Kidney (tissue), 13 donors: ENCODE measurements at regions not wholly inside any gene's neighbourhood (a gene's known extent, or its start where the extent isn't known, plus 50 kb on each side); places are given as distances from the start of the nearest gene placed in this dataset.

Experiments used
- DNase-seq, 5 donors: peaks; one replicate each; pipeline ENCODE4 v3.0.0-alpha.2; 2013 to 2020
- FAIRE-seq: peaks from 2 replicates; lab custom pipeline; 2012; peaks lifted over from hg19 to GRCh38; lab: Jason Lieb, UNC
- H3K27ac ChIP-seq, 2 donors: one replicate each; pipeline ENCODE4 v1.7.0; 2013; ENCODE audit warnings: low read depth in 2 of 2, low read length in 2 of 2, inconsistent platforms in 1 of 2
- H3K27me3 ChIP-seq: one replicate; pipeline ENCODE4 v1.7.1; 2013; ENCODE audit warnings: low read length, inconsistent platforms; ENCODE audit not compliant: control insufficient read depth, insufficient read depth
- H3K36me3 ChIP-seq, 3 donors: one replicate each; pipeline versions ENCODE4 v1.7.0 to v1.7.1; 2013; ENCODE audit warnings: low read length in 3 of 3, control low read depth in 1 of 3, inconsistent platforms in 1 of 3; ENCODE audit not compliant: insufficient read depth in 3 of 3, control insufficient read depth in 2 of 3
- H3K4me1 ChIP-seq, 3 donors: one replicate each; pipeline versions ENCODE4 v1.7.0 to v1.7.1; 2013; ENCODE audit warnings: low read length in 3 of 3, inconsistent platforms in 1 of 3, low read depth in 1 of 3; ENCODE audit not compliant: control insufficient read depth in 2 of 3, insufficient read depth in 2 of 3
- H3K4me3 ChIP-seq, 3 donors: one replicate each; pipeline versions ENCODE4 v1.7.0 to v1.8.1; 2013; ENCODE audit warnings: low read length in 3 of 3, control low read depth in 1 of 3, inconsistent platforms in 1 of 3
- H3K9ac ChIP-seq, 3 donors: one replicate each; pipeline versions ENCODE4 v1.7.0 to v1.7.1; 2013; ENCODE audit warnings: low read length in 3 of 3, control low read depth in 1 of 3, inconsistent platforms in 1 of 3
- H3K9me3 ChIP-seq, 3 donors: one replicate each; pipeline versions ENCODE4 v1.7.0 to v1.7.1; 2013; ENCODE audit warnings: low read length in 3 of 3, control low read depth in 1 of 3, inconsistent platforms in 1 of 3; ENCODE audit not compliant: control insufficient read depth in 2 of 3, insufficient read depth in 1 of 3
- intact Hi-C: fragments of 100-400 bp; cut with DNase I; formaldehyde crosslinking; loops from one replicate; pipeline ENCODE4 v1.11.1; 2022
- TF ChIP-seq, protein P1 (sequence below): IDR thresholded peaks from 3 replicates; pipeline ENCODE4 v1.5.1; 2012; ENCODE audit warnings: mild to moderate bottlenecking, moderate library complexity, borderline replicate concordance; ENCODE audit not compliant: insufficient read depth; ENCODE audit errors: extremely low read depth
- donor health status: control.
- donor health status: control.
- donor health status: control.
- donor health status: control.
- donor health status: control.
- donor health status: DM: yes; HTN: yes; CAD: no.
- donor health status: Normal renal cell carcinoma (clear cell type).

- Histone ChIP-seq H3K36me3 (no peaks in the 10 kb centered on the region), H3K4me3 (no peak overlapping the region), H3K27ac (no peak overlapping the region), H3K9me3 (no peaks in the 10 kb centered on the region), H3K4me1 (no peaks in the 10 kb centered on the region), H3K27me3 (no peaks in the 10 kb centered on the region), H3K9ac (no peak overlapping the region)
- FAIRE-seq (no peak), DNase-seq (no peak)
- TF ChIP-seq, protein P1, sequence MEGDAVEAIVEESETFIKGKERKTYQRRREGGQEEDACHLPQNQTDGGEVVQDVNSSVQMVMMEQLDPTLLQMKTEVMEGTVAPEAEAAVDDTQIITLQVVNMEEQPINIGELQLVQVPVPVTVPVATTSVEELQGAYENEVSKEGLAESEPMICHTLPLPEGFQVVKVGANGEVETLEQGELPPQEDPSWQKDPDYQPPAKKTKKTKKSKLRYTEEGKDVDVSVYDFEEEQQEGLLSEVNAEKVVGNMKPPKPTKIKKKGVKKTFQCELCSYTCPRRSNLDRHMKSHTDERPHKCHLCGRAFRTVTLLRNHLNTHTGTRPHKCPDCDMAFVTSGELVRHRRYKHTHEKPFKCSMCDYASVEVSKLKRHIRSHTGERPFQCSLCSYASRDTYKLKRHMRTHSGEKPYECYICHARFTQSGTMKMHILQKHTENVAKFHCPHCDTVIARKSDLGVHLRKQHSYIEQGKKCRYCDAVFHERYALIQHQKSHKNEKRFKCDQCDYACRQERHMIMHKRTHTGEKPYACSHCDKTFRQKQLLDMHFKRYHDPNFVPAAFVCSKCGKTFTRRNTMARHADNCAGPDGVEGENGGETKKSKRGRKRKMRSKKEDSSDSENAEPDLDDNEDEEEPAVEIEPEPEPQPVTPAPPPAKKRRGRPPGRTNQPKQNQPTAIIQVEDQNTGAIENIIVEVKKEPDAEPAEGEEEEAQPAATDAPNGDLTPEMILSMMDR: no peak
- intact Hi-C loops: no loop called here
These were observed 649.4 kb downstream of the BCL11A start for GRCh38 chr2:59903994-59904544.

DNA sequence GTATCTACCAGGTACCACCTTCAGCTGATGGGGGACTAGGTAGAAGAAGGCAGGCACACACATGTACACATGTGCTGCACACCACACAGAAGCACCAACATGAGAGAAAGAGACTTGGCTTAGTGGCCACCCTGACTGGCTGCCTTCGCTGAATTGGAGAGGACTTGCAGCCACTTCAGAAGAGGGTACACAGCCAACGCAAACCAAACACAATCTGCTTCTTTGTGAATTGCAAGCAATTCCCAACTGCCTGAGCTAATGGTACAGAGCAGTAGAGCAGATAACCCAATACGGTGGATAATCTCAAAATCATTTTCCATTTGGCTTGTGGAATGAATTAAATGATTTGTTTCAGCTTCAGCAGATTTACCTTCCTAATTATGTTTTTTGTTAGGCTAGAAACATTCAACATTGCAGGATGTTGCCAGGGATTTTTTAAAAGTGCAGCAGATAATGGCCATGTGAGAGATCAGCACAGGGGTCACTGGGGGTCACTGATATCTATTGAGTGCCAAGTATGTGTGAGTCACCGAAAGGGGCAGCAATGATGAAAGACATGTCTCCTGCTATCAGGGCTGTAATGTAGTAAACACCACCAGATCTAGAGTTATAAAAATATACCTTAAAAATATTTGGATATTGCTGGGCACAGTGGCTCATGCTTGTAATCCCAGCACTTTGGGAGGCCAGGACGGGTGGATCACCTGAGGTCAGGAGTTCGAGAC, 652.6 kb downstream of the BCL11A start:
- Histone ChIP-seq H3K9ac (no peak overlapping the region), H3K27me3 (no peaks in the 10 kb centered on the region), H3K4me1 (no peaks in the 10 kb centered on the region), H3K4me3 (no peak overlapping the region), H3K27ac (no peak overlapping the region), H3K36me3 (no peaks in the 10 kb centered on the region), H3K9me3 (no peaks in the 10 kb centered on the region)
- no peak for DNase-seq
- TF ChIP-seq, protein P1: no peak
- no peak for FAIRE-seq
- intact Hi-C loops: no loop called here

DNA sequence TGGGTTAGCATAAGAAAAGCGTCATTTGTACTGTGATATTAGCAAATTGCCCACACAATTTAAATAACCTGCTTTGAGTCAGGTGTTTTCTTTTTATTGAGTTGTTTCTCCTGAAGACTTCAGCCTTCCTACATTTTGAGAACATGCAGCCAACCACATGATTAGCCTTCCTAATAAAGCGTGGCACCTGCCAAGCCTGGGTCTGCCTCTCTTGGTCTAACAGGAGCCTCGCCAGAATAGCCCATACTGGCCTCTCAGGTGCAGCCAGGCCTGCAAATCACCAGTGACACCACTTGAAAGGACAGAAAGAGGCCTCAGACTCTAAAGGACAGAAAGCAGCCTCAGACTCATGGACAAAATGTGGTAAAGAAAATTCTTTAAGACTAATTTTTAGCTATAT, 653.8 kb downstream of the BCL11A start:
- H3K4me3 ChIP-seq: no peak overlapping the region
- no peaks in the 10 kb centered on the region for H3K4me1 ChIP-seq
- no peak for DNase-seq
- no peak for FAIRE-seq
- TF ChIP-seq, protein P1: no peak
- no peaks in the 10 kb centered on the region for H3K9me3 ChIP-seq
- no peak overlapping the region for H3K9ac ChIP-seq
- H3K27ac ChIP-seq: no peak overlapping the region
- H3K27me3 ChIP-seq: no peaks in the 10 kb centered on the region
- H3K36me3 ChIP-seq: no peaks in the 10 kb centered on the region
- intact Hi-C loops: no loop called here
